Skeletal muscle tissue (tissue), 3 donors: ENCODE measurements at regions not wholly inside any gene's neighbourhood (a gene's known extent, or its start where the extent isn't known, plus 50 kb on each side); places are given as distances from the start of the nearest gene placed in this dataset.

Experiments
- H3K27ac ChIP-seq: one replicate; pipeline ENCODE4 v1.7.0; 2013; ENCODE audit warnings: mild to moderate bottlenecking, low read depth, low read length, inconsistent platforms
- H3K27me3 ChIP-seq, 3 donors: one replicate each; pipeline ENCODE4 v1.7.0; 2013; ENCODE audit warnings: low read length in 3 of 3; ENCODE audit not compliant: control insufficient read depth in 3 of 3, insufficient read depth in 3 of 3
- H3K36me3 ChIP-seq, 3 donors: one replicate each; pipeline ENCODE4 v1.7.0; 2013; ENCODE audit warnings: low read length in 3 of 3; ENCODE audit not compliant: control insufficient read depth in 3 of 3, insufficient read depth in 3 of 3
- H3K4me1 ChIP-seq, 3 donors: one replicate each; pipeline ENCODE4 v1.7.0; 2013; ENCODE audit warnings: low read length in 3 of 3, mild to moderate bottlenecking in 3 of 3; ENCODE audit not compliant: control insufficient read depth in 3 of 3, insufficient read depth in 3 of 3
- H3K4me3 ChIP-seq, 3 donors: one replicate each; pipeline ENCODE4 v1.7.0; 2013; ENCODE audit warnings: low read length in 3 of 3
- H3K9ac ChIP-seq, 3 donors: one replicate each; pipeline ENCODE4 v1.7.0; 2013; ENCODE audit warnings: low read length in 3 of 3, mild to moderate bottlenecking in 3 of 3, moderate library complexity in 2 of 3, low read depth in 1 of 3
- H3K9me3 ChIP-seq, 3 donors: one replicate each; pipeline ENCODE4 v1.7.0; 2013; ENCODE audit warnings: low read length in 3 of 3; ENCODE audit not compliant: control insufficient read depth in 3 of 3
- donor health status: Osteomylitis.

DNA sequence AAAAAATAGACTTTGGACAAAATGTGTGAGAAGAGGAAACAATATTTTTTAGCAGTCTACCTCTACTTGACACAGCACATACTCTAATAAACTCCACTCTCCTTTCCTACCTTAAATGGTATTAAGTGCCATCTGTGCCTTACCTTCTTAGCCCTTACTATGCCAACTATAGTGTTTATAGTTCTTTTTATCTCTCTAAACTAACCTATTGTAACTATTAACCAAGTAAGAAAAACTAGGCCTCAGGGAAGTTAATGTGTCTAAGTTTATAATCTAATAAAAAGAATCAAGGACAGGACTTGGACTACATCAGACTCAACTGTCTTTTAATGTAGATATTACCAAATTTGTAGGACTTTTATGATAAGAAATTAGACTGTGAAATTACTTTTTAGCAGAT is 251.7 kb upstream of the ROBO2 start:
- H3K27ac ChIP-seq: no peak overlapping the region
- no peaks in the 10 kb centered on the region for H3K36me3 ChIP-seq
- peaks cover 0 to 2% (median 0%) of the 10 kb centered on the region in 3 donors for H3K9me3 ChIP-seq
- H3K4me1 ChIP-seq: no peaks in the 10 kb centered on the region
- H3K27me3 ChIP-seq: no peaks in the 10 kb centered on the region
- no peak overlapping the region for H3K9ac ChIP-seq
- no peak overlapping the region for H3K4me3 ChIP-seq

DNA sequence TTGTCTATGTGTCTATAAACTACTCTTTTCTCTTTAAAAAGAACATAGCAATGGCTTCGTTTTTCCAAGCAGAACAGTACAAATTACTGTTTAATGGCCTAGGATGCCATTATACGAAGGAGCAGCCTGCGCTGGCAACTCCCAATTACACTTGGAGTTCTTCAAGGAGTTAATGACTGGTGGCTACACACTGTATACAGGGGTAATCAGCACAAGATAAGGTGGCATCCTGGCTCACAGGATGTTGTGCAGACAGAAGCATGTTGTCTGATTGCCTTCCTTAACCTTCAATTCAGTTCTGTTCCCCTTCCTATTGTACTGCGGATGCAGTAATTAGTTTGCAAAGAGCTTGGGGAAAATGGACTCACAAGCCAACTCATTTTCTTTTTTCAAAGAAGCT is 250.7 kb upstream of the ROBO2 start:
- Histone ChIP-seq H3K27ac (no peak overlapping the region), H3K27me3 (no peaks in the 10 kb centered on the region), H3K4me3 (no peak overlapping the region), H3K9ac (no peak overlapping the region), H3K4me1 (no peaks in the 10 kb centered on the region), H3K9me3 (peaks cover 0 to 2% (median 0%) of the 10 kb centered on the region in 3 donors), H3K36me3 (no peaks in the 10 kb centered on the region)

DNA sequence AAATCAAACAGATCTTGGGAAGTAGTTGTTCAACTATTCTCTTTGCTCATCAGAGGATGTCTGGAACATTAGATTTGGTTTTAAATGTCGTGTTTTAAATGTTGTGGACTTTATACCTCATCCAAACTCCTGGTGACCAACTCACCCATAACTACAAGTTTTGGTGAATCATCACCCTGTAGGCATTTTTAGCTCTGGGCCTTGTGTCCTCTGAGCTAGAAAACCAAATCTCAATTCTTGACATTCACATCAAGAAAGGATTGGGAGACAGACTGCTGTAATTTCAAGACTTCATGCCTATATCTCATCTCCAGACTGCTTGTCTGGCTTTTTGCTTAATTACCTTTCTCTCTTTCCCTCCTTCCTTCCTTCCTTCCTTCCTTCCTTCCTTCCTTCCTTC is 228.5 kb upstream of the ROBO2 start:
- no peak overlapping the region for H3K27ac ChIP-seq
- H3K9ac ChIP-seq: no peak overlapping the region
- no peak overlapping the region for H3K4me3 ChIP-seq
- no peaks in the 10 kb centered on the region for H3K4me1 ChIP-seq
- no peaks in the 10 kb centered on the region for H3K9me3 ChIP-seq
- no peaks in the 10 kb centered on the region for H3K36me3 ChIP-seq
- H3K27me3 ChIP-seq: no peaks in the 10 kb centered on the region

DNA sequence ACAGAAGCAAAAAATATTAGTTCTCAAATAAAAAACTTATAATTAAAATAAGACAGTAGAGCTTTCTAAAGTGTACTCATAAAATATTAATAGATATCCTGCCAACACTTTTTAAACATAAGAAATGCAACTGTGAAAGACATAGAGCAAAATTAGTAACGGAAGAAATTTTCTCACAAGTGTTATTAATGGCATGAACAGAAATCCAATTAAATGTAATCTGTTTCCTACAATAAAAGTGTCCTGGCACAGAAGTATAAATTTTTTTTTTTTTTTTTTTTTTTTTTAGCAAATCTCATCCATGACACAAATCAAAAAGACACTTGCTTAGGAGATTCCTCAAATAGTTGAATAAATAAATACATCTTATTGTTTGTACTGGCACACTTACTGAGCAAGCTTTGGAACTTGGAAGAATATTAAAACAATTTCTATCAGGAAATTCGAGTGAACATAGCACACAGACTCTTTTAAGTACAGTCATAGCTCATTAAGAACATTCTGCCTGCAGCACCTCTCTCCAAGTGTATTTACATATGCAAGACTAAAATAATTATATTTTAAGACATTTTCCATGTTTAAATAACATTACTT is 227.2 kb upstream of the ROBO2 start:
- Histone ChIP-seq H3K4me3 (no peak overlapping the region), H3K9me3 (peaks cover 0 to 3% (median 0%) of the 10 kb centered on the region in 3 donors), H3K9ac (no peak overlapping the region), H3K4me1 (no peaks in the 10 kb centered on the region), H3K36me3 (no peaks in the 10 kb centered on the region), H3K27ac (no peak overlapping the region), H3K27me3 (no peaks in the 10 kb centered on the region)

DNA sequence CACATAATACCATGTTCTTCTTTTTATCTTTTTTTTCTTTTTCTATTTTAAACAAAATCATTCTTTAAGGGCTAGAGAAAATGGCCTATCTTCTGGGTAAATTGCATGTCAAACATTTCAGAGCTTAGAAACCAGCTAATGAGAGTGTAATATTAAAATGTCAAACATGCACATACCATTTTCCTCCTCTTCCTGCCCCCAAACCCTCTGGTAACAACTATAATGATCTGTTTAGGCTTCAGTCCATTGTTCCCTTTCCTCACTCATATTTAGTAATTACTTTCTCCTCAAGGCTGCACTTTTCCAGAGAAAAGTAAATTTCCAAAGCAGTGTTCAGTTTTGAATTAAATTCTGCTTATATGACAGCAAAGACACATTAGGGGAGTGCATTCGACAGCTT is 224.3 kb upstream of the ROBO2 start:
- Histone ChIP-seq H3K4me3 (no peak overlapping the region), H3K27ac (no peak overlapping the region), H3K27me3 (no peaks in the 10 kb centered on the region), H3K4me1 (no peaks in the 10 kb centered on the region), H3K9ac (no peak overlapping the region), H3K9me3 (peaks cover 0 to 3% (median 0%) of the 10 kb centered on the region in 3 donors), H3K36me3 (no peaks in the 10 kb centered on the region)

DNA sequence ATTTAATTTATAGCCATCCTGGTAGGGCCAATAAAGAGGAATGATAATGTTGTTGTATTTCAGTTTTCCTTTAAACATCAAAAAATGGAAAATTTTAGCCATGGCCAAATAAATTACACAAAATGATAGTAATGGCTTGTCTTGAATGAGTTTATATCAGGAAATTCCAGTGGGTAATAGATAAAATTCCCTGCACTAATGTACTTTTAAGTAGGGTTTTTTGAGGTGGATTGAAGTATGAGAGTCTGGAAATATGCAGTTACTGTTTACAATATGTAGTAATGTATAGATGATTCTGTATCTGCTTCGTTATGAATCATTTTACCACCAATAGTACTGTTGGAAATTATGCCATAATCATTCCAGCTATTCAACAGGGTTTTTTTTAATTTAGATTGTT is 219.4 kb upstream of the ROBO2 start:
- Histone ChIP-seq H3K4me3 (no peak overlapping the region), H3K4me1 (no peaks in the 10 kb centered on the region), H3K9ac (no peak overlapping the region), H3K36me3 (no peaks in the 10 kb centered on the region), H3K27me3 (no peaks in the 10 kb centered on the region), H3K9me3 (peaks cover 0 to 3% (median 0%) of the 10 kb centered on the region in 3 donors), H3K27ac (no peak overlapping the region)

DNA sequence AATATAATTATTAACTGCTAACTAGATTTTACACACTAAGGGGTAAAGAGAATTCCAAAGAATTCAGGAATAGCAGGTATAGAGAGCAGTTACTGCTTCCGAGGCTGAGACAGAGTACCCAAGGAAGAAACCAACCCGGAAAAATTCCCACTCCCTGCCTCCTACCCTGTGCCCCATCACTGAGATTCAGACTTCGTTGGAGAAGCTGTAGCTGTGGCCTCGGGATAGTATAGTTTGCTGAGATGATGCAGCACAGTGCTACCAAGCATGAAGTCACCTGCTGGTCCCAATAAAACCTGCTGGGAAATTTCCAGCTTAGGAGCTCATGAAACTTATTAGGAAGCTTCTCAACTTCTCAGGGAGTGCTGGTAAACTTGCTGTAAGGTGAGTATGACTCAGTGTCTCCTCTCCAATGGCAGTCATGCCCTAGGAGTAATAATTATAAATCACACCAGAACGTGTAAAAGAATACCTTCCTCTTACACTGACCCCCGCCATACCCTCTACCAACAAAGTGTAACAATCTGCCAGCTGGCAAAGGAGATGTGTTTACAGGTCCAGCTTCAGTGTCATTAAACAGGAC is 215.2 kb upstream of the ROBO2 start:
- H3K4me3 ChIP-seq: no peak overlapping the region
- H3K27me3 ChIP-seq: no peaks in the 10 kb centered on the region
- H3K4me1 ChIP-seq: no peaks in the 10 kb centered on the region
- H3K36me3 ChIP-seq: no peaks in the 10 kb centered on the region
- H3K9me3 ChIP-seq: no peaks in the 10 kb centered on the region
- no peak overlapping the region for H3K27ac ChIP-seq
- no peak overlapping the region for H3K9ac ChIP-seq

DNA sequence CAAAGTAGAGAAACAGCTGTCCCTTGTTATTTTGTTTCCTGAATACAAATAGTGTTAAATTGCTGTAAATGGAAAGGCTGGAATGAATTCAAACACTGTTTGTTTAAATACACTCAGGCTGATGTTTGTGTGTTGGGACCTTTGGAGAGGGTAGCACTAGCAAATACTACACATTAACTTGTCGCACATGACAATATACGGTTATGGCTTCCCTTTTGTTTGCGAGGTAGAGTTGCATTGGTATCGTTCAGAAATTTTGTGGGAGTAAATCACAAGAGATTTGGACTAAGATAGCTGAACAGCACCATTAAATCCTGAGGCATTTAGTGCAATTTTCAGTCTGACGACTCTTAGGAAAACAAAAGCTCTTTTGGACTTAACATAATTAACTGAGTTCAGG is 213.0 kb upstream of the ROBO2 start:
- no peaks in the 10 kb centered on the region for H3K36me3 ChIP-seq
- no peak overlapping the region for H3K4me3 ChIP-seq
- no peaks in the 10 kb centered on the region for H3K27me3 ChIP-seq
- H3K27ac ChIP-seq: no peak overlapping the region
- no peaks in the 10 kb centered on the region for H3K4me1 ChIP-seq
- no peaks in the 10 kb centered on the region for H3K9me3 ChIP-seq
- H3K9ac ChIP-seq: no peak overlapping the region

DNA sequence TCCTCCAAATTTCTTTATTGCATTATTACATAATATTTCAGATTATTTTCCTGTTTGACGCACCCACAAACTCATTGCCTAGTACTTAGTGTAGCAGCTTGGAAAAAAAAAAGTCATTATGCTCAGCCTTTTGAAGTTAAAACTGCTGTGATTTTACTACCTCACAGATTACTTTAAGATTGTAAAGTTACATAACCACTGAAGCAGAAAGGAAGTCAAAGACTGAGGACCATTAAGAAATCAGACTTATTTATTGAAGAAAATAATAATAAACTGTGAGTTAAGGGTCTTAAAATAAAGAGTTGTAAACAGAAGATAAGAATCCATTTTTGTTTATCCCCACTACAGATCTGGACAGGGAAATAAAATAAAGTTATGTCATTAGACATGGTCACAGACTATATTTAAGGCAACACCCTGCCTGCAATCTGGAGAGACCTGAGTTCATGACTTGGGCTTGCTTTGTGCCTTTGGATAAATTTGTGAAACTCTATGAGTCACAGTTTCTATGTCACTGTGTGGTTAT is 212.1 kb upstream of the ROBO2 start:
- H3K27ac ChIP-seq: no peak overlapping the region
- H3K9ac ChIP-seq: no peak overlapping the region
- no peaks in the 10 kb centered on the region for H3K27me3 ChIP-seq
- no peaks in the 10 kb centered on the region for H3K9me3 ChIP-seq
- H3K36me3 ChIP-seq: no peaks in the 10 kb centered on the region
- no peak overlapping the region for H3K4me3 ChIP-seq
- no peaks in the 10 kb centered on the region for H3K4me1 ChIP-seq

DNA sequence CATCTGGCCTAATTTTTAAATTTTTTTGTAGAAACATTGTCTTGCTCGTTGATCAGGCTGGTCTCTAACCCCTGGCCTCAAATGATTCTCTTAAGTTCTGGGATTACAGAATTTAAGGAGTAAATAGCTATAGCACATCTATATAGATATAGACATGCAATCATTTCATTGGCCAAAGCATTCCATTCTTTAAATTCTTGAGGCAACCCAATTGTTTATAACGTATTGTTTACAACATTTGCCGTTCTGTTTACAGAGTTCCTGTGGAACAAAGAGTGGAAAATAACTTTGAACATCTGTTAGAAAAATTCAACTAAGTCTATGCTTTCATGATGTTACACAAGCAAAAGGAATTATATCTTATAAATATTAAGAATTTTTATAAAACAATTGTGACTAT is 205.2 kb upstream of the ROBO2 start:
- H3K4me3 ChIP-seq: no peak overlapping the region
- H3K9ac ChIP-seq: no peak overlapping the region
- no peaks in the 10 kb centered on the region for H3K9me3 ChIP-seq
- H3K27ac ChIP-seq: no peak overlapping the region
- no peaks in the 10 kb centered on the region for H3K36me3 ChIP-seq
- no peaks in the 10 kb centered on the region for H3K4me1 ChIP-seq
- no peaks in the 10 kb centered on the region for H3K27me3 ChIP-seq
